Endothelial cell of umbilical vein (primary cell): ENCODE measurements at regions not wholly inside any gene's neighbourhood (a gene's known extent, or its start where the extent isn't known, plus 50 kb on each side); places are given as distances from the start of the nearest gene placed in this dataset.

Experiments used
- EZH2 ChIP-seq: IDR thresholded peaks from 2 replicates; pipeline ENCODE4 v1.6.1; 2012; ENCODE audit warnings: borderline replicate concordance, low read depth, mild to moderate bottlenecking, moderate library complexity, low read length, inconsistent platforms; ENCODE audit not compliant: severe bottlenecking
- MYC ChIP-seq: IDR thresholded peaks from one replicate; pipeline ENCODE4 v1.6.1; 2011; ENCODE audit warnings: mild to moderate bottlenecking, low read depth, low read length
- POLR2A ChIP-seq: IDR thresholded peaks from 2 replicates; pipeline ENCODE4 v1.6.1; 2012; ENCODE audit warnings: low read depth, mild to moderate bottlenecking, control low read depth, low read length
- POLR2AphosphoS5 ChIP-seq: IDR thresholded peaks from 2 replicates; pipeline ENCODE4 v1.6.1; 2012; ENCODE audit warnings: low read depth, mild to moderate bottlenecking, control low read depth, low read length, moderate library complexity; ENCODE audit not compliant: insufficient read depth
- TF ChIP-seq, protein P1 (sequence below), 2 donors: IDR thresholded peaks; 1 replicate in 1 of 2; 2 replicates in 1 of 2; pipeline ENCODE4 v1.5.1; 2011; ENCODE audit warnings: low read length in 2 of 2, mild to moderate bottlenecking in 2 of 2, moderate library complexity in 2 of 2, control low read depth in 1 of 2, inconsistent platforms in 1 of 2, low read depth in 1 of 2; ENCODE audit not compliant: insufficient read depth in 1 of 2; ENCODE audit errors: extremely low read depth in 1 of 2

DNA sequence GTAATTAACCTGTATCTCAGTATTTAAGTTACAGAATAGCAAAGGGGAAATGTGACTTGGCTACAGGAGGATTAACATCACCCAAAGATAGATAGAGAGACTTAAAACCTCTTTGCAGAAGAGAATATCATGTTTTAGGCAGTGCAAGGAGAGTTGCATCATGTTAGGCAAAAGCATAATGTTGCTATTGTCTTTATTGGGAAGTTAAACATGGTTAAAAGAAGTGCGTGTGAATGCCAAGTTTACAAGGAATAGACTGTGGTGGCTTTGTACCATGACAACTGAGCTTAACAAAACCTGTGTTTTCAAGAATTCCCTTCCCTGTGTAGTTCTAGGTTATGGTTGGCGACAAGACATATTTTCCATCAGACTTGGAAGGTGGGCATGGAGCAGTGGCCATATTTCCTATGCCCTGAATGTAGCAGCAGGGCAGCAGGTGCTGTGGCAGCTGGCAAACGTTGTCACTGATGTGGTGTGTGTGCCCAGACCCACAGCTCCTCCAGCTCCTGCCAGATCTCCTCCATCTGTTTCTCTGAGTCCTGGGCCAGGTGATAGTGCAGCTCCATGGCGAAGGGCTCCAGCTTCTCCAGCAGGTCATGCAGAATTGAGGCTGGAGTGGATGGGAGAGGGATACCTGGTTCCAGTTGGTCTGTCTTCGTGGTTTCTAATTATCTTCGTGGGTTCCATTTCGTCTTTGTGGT lies 163.3 kb downstream of the QRSL1 start:
- TF ChIP-seq, protein P1, sequence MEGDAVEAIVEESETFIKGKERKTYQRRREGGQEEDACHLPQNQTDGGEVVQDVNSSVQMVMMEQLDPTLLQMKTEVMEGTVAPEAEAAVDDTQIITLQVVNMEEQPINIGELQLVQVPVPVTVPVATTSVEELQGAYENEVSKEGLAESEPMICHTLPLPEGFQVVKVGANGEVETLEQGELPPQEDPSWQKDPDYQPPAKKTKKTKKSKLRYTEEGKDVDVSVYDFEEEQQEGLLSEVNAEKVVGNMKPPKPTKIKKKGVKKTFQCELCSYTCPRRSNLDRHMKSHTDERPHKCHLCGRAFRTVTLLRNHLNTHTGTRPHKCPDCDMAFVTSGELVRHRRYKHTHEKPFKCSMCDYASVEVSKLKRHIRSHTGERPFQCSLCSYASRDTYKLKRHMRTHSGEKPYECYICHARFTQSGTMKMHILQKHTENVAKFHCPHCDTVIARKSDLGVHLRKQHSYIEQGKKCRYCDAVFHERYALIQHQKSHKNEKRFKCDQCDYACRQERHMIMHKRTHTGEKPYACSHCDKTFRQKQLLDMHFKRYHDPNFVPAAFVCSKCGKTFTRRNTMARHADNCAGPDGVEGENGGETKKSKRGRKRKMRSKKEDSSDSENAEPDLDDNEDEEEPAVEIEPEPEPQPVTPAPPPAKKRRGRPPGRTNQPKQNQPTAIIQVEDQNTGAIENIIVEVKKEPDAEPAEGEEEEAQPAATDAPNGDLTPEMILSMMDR (IDR thresholded peaks at IDR 0.05; ENCODE audit: extremely low read depth in 1 of 2, insufficient read depth in 1 of 2, low read depth in 1 of 2, low read length in 2 of 2), result no peak
- TF ChIP-seq EZH2, result no peak
- no peak for TF ChIP-seq POLR2A
- no peak for TF ChIP-seq POLR2AphosphoS5
- no peak for TF ChIP-seq MYC
